ENCODE measurements at regions not wholly inside any gene's neighbourhood (a gene's known extent, or its start where the extent isn't known, plus 50 kb on each side); places are given as distances from the start of the nearest gene placed in this dataset.

GRCh38 chr13:55869648-55870047 is 1271.1 kb upstream of the PRR20A start:
- Histone ChIP-seq H3K4me3 (ENCODE audit: extremely low read depth in 1 of 4, insufficient read depth in 2 of 4, low read depth in 3 of 4, low read length in 4 of 4) (no peak overlapping the region), H2BK12ac (ENCODE audit: low read depth, low read length) (no peak overlapping the region), H4K8ac (ENCODE audit: extremely low read depth, insufficient read depth, low read length) (no peak overlapping the region), H3K23ac (ENCODE audit: insufficient read length) (no peak overlapping the region), H3K23me2 (ENCODE audit: low read depth, low read length) (no peaks in the 10 kb centered on the region), H4K5ac (ENCODE audit: insufficient read length, low read depth, low read length) (no peak overlapping the region), H2BK15ac (ENCODE audit: low read length) (no peak overlapping the region), H3K79me2 (ENCODE audit: control insufficient read depth in 1 of 2, insufficient read depth in 2 of 2, low read length in 2 of 2) (no peaks in the 10 kb centered on the region), H3K27me3 (replicated peaks in 1 of 4; ENCODE audit: control insufficient read depth in 3 of 4, extremely low read depth in 1 of 4, insufficient read depth in 3 of 4, low read length in 3 of 4) (no peaks in the 10 kb centered on the region), H2AK5ac (ENCODE audit: low read depth, low read length) (no peak overlapping the region), H3K4me1 (replicated peaks in 1 of 4; ENCODE audit: control insufficient read depth in 3 of 4, insufficient read depth in 4 of 4, low read length in 3 of 4) (no peaks in the 10 kb centered on the region), H3K79me1 (ENCODE audit: low read depth, low read length) (no peaks in the 10 kb centered on the region), H2BK5ac (ENCODE audit: low read depth, low read length) (no peak overlapping the region), H3K36me3 (ENCODE audit: control insufficient read depth in 2 of 4, insufficient read depth in 4 of 4, low read length in 3 of 4) (no peaks in the 10 kb centered on the region), H4K20me1 (replicated peaks in 1 of 2; ENCODE audit: control insufficient read depth in 1 of 2, insufficient read depth in 2 of 2, low read length in 2 of 2) (no peaks in the 10 kb centered on the region), H3K4ac (replicated peaks; ENCODE audit: insufficient read length, low read depth, low read length) (no peak overlapping the region), H3K14ac (ENCODE audit: insufficient read length) (no peak overlapping the region), H3K4me2 (ENCODE audit: insufficient read depth in 1 of 2, low read depth in 2 of 2, low read length in 2 of 2) (no peak overlapping the region), H3K56ac (replicated peaks; ENCODE audit: insufficient read length, low read depth, low read length) (no peak overlapping the region), H3K9me3 (ENCODE audit: insufficient read depth in 2 of 2, low read depth in 1 of 2, low read length in 1 of 2) (peaks cover 11 to 18% of the 10 kb centered on the region in 2 experiments), H2AFZ (ENCODE audit: low read length) (no peak overlapping the region), H3K18ac (ENCODE audit: extremely low read depth, low read length) (no peak overlapping the region), H2BK20ac (ENCODE audit: low read length) (no peak overlapping the region), H3K27ac (ENCODE audit: low read depth, low read length) (no peak overlapping the region), H4K91ac (replicated peaks; ENCODE audit: insufficient read length, low read length) (no peak overlapping the region), H2BK120ac (replicated peaks; ENCODE audit: low read depth, low read length) (no peak overlapping the region), H3K9ac (replicated peaks in 1 of 4; ENCODE audit: extremely low read depth in 1 of 4, low read depth in 3 of 4, low read length in 3 of 4) (no peak overlapping the region)
- FAIRE-seq (no peak), DNase-seq (ENCODE audit: low read depth in 1 of 2, low spot score in 2 of 2) (no peak)
- ChIA-PET POLR2A (ENCODE audit: partially characterized antibody) (no interaction called here), CTCF (ENCODE audit: partially characterized antibody) (no interaction called here)
- 79% methylated on average over 1 of the region's 1 CpG; no CpG with 5 or more reads in 1 of the 2 experiments for WGBS, 2 experiments (ENCODE audit: extremely low coverage in 1 of 2, insufficient coverage in 1 of 2, insufficient read length in 1 of 2, insufficient replicate concordance in 2 of 2, low coverage in 1 of 2, low lambda C conversion rate in 2 of 2, missing lambda C conversion rate in 1 of 2)
- no peak for TF ChIP-seq ATF3 (IDR thresholded peaks at IDR 0.05; ENCODE audit: insufficient read depth, low read depth, low read length)

All from H1 (cell line).